ENCODE measurements at regions not wholly inside any gene's neighbourhood (a gene's known extent, or its start where the extent isn't known, plus 50 kb on each side); places are given as distances from the start of the nearest gene placed in this dataset.

DNA sequence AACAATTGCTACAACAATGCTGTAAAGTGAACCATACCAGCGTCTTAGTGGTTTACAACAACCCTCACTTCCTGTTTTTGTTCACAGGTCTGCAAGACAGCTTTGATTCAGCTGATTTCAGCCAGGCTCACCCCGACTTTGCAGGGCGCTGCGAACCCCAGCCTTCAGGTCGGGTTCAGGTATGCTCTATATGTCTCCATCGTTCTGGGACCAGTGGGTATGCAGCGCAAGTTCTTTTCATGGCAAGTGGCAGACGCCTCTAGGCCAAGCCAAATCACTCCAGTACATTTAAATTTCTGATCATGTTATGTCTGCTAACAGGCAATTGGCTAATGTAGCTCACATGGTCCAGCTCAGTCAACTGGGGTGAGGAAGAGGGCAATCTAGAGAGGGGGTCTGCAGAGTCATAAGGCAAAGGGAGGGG is 52.4 kb upstream of the RGMA start:
- TF ChIP-seq, protein P1, sequence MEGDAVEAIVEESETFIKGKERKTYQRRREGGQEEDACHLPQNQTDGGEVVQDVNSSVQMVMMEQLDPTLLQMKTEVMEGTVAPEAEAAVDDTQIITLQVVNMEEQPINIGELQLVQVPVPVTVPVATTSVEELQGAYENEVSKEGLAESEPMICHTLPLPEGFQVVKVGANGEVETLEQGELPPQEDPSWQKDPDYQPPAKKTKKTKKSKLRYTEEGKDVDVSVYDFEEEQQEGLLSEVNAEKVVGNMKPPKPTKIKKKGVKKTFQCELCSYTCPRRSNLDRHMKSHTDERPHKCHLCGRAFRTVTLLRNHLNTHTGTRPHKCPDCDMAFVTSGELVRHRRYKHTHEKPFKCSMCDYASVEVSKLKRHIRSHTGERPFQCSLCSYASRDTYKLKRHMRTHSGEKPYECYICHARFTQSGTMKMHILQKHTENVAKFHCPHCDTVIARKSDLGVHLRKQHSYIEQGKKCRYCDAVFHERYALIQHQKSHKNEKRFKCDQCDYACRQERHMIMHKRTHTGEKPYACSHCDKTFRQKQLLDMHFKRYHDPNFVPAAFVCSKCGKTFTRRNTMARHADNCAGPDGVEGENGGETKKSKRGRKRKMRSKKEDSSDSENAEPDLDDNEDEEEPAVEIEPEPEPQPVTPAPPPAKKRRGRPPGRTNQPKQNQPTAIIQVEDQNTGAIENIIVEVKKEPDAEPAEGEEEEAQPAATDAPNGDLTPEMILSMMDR (IDR thresholded peaks at IDR 0.05; ENCODE audit: low read depth, low read length) = no peak
- no peak for DNase-seq (ENCODE audit: extremely low read depth, low read depth)

GRCh38 chr15:93139436-93139835 is 50.4 kb upstream of the RGMA start:
- no peak for DNase-seq (ENCODE audit: extremely low read depth, low read depth)
- TF ChIP-seq, protein P1 (IDR thresholded peaks at IDR 0.05; ENCODE audit: low read depth, low read length) = no peak

- DNase-seq (ENCODE audit: extremely low read depth, low read depth) = no peak
- TF ChIP-seq, protein P1 (IDR thresholded peaks at IDR 0.05; ENCODE audit: low read depth, low read length) = no peak
Measured at GRCh38 chr15:93138681-93139250, 49.8 kb upstream of the RGMA start.

Measured in AG09319 (cell line).